ENCODE measurements at regions not wholly inside any gene's neighbourhood (a gene's known extent, or its start where the extent isn't known, plus 50 kb on each side); places are given as distances from the start of the nearest gene placed in this dataset.

DNA sequence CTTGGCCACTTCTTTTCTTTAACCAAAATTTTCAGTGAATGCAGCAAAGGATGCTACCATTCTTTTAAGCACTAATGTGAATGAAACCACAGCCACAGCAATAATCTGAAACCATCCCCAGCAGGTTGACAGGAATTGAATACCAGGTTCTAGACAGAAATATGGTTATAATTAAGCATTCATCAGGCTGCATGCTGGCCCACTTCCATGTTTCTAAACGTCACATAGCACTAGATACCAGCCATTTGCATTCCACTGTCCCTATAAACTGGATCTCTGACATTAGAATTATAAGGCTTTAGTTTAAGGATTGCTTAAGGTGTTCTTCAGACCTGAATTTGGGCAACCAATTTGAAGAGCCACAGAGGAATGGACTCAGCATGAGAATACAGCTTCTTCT is 340.8 kb upstream of the KLF6 start (continued):
- TF ChIP-seq, protein P1, sequence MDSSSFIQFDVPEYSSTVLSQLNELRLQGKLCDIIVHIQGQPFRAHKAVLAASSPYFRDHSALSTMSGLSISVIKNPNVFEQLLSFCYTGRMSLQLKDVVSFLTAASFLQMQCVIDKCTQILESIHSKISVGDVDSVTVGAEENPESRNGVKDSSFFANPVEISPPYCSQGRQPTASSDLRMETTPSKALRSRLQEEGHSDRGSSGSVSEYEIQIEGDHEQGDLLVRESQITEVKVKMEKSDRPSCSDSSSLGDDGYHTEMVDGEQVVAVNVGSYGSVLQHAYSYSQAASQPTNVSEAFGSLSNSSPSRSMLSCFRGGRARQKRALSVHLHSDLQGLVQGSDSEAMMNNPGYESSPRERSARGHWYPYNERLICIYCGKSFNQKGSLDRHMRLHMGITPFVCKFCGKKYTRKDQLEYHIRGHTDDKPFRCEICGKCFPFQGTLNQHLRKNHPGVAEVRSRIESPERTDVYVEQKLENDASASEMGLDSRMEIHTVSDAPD (CRISPR knock-in tag; IDR thresholded peaks at IDR 0.05): no peak
- TF ChIP-seq POLR2A (conservative IDR thresholded peaks at IDR 0.05) (no peak), ZNF347 (CRISPR knock-in tag; IDR thresholded peaks at IDR 0.05; ENCODE audit: low read depth) (no peak), ZNF175 (CRISPR knock-in tag; IDR thresholded peaks at IDR 0.05; ENCODE audit: low read depth) (no peak), ZFPM2 (CRISPR knock-in tag; IDR thresholded peaks at IDR 0.05) (no peak), MTA1 (IDR thresholded peaks at IDR 0.05; ENCODE audit: borderline replicate concordance) (no peak), GATA2 (CRISPR knock-in tag; IDR thresholded peaks at IDR 0.05) (no peak)
- TF ChIP-seq, protein P2, sequence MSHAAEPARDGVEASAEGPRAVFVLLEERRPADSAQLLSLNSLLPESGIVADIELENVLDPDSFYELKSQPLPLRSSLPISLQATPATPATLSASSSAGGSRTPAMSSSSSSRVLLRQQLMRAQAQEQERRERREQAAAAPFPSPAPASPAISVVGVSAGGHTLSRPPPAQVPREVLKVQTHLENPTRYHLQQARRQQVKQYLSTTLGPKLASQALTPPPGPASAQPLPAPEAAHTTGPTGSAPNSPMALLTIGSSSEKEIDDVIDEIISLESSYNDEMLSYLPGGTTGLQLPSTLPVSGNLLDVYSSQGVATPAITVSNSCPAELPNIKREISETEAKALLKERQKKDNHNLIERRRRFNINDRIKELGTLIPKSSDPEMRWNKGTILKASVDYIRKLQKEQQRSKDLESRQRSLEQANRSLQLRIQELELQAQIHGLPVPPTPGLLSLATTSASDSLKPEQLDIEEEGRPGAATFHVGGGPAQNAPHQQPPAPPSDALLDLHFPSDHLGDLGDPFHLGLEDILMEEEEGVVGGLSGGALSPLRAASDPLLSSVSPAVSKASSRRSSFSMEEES (CRISPR knock-in tag; IDR thresholded peaks at IDR 0.05): no peak

Measured in K562 (cell line).